Esophagus squamous epithelium (tissue), 5 donors: ENCODE measurements at regions not wholly inside any gene's neighbourhood (a gene's known extent, or its start where the extent isn't known, plus 50 kb on each side); places are given as distances from the start of the nearest gene placed in this dataset.

Source experiments
- DNase-seq: peaks from one replicate; lab custom pipeline; 2025; lab: John Stamatoyannopoulos, UW
- H3K27ac ChIP-seq, 4 donors: fragments of 200-600 bp; sonication (generic); one replicate each; pipeline ENCODE4 v1.5.1; 2016 to 2019; ENCODE audit warnings: mild to moderate bottlenecking in 1 of 4
- H3K27me3 ChIP-seq, 4 donors: fragments of 200-600 bp; sonication (generic); 1 replicate in 3 of 4; 2 replicates in 1 of 4; pipeline versions ENCODE4 v1.5.1 to v1.6.0; 2017 to 2021; ENCODE audit warnings: antibody characterized with exemption in 1 of 4
- H3K36me3 ChIP-seq, 3 donors: fragments of 200-600 bp; sonication (generic); one replicate each; pipeline ENCODE4 v1.5.1; 2016 to 2019
- H3K4me1 ChIP-seq, 3 donors: fragments of 200-600 bp; sonication (generic); one replicate each; pipeline ENCODE4 v1.5.1; 2017 to 2019
- H3K4me3 ChIP-seq, 4 donors: fragments of 200-600 bp; sonication (generic); 1 replicate in 3 of 4; 2 replicates in 1 of 4; pipeline ENCODE4 v1.5.1; 2016 to 2019; ENCODE audit warnings: mild to moderate bottlenecking in 2 of 4, moderate library complexity in 1 of 4
- H3K9me3 ChIP-seq, 3 donors: fragments of 200-600 bp; sonication (generic); one replicate each; pipeline ENCODE4 v1.5.1; 2016 to 2019
- CTCF ChIP-seq, 6 experiments: fragments of 450-650 bp in 4 of 6; fragments of 200-600 bp in 2 of 6; sonication (generic) in 2 of 6; IDR thresholded peaks; one replicate each; pipeline ENCODE4 v1.5.1; 2016 to 2019; ENCODE audit warnings: antibody characterized with exemption in 6 of 6, mild to moderate bottlenecking in 4 of 6, moderate library complexity in 4 of 6
- POLR2A ChIP-seq, 4 donors: fragments of 450-650 bp; IDR thresholded peaks; one replicate each; pipeline ENCODE4 v1.6.1; 2017; ENCODE audit warnings: antibody characterized with exemption in 4 of 4, mild to moderate bottlenecking in 4 of 4, moderate library complexity in 3 of 4
- WGBS, 2 donors: methylation state at CpG; one replicate each; pipeline ENCODE4 v1.1.5; 2018; 5-methylcytosine and 5-hydroxymethylcytosine counted together
- intact Hi-C: fragments of 100-400 bp; cut with DNase I; formaldehyde crosslinking; loops from one replicate; pipeline ENCODE4 v1.15.0; 2022
- donor health status: DM: yes; HTN: yes; CAD: no.

- no peaks in the 10 kb centered on the region for H3K4me1 ChIP-seq
- no peak overlapping the region for H3K27ac ChIP-seq
- intact Hi-C loops: no loop called here
- DNase-seq: no peak
- 95 to 96% methylated on average over 3 of the region's 3 CpGs for WGBS, 2 donors
- H3K9me3 ChIP-seq: no peaks in the 10 kb centered on the region
- no peaks in the 10 kb centered on the region for H3K36me3 ChIP-seq
- no peak overlapping the region for H3K4me3 ChIP-seq
- H3K27me3 ChIP-seq: no peaks in the 10 kb centered on the region
- TF ChIP-seq CTCF (IDR thresholded peaks at IDR 0.05): no peak
- TF ChIP-seq POLR2A (IDR thresholded peaks at IDR 0.05): no peak
Observed at GRCh38 chr2:67873916-67874315, 188.9 kb downstream of the C1D start.

DNA sequence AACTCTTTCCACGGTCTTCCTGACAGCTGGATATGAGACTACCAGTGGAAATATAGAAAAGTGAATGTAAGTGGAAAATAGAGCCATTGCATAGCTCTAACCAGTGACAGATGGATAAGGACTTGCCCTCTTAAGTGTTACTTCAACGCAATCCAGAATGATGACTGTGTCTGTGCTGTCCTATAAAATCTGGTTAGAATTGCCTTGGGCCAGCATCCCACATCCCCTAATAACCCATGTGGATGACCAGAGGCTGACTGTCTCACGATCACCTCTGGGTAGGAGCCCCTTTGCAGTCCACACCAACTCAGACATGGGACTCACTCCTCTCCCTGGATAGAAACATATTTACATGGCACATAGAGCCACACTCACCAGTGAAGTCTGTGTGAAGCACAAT, 186.6 kb downstream of the C1D start:
- no peak for TF ChIP-seq POLR2A (IDR thresholded peaks at IDR 0.05)
- TF ChIP-seq CTCF (IDR thresholded peaks at IDR 0.05): no peak
- no peak overlapping the region for H3K4me3 ChIP-seq
- no peaks in the 10 kb centered on the region for H3K27me3 ChIP-seq
- H3K27ac ChIP-seq: no peak overlapping the region
- no peaks in the 10 kb centered on the region for H3K9me3 ChIP-seq
- peaks cover 0 to 13% (median 0%) of the 10 kb centered on the region in 3 donors for H3K4me1 ChIP-seq
- no peak for DNase-seq
- WGBS, 2 donors: 79 to 86% methylated on average over 3 of the region's 3 CpGs
- no peaks in the 10 kb centered on the region for H3K36me3 ChIP-seq
- intact Hi-C loops: no loop called here

DNA sequence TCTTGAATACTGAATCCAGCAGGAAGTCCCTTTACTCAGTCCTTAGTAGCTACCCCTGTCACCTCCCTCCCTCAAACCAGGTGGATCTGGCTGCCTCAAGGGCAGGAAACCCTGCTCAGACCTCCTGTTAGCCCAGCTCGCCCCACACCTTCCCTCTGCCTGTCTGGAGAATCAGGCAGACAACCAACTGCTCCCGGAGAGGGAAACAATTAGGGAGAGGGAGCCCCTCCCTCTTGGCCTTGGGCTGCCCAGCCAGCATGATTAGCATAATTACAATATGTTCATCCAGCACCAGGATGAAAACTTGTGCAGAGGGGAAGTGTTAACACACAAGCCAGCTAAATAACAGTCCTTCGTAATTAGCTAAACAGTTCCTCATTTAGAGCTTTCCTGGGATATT, 185.5 kb downstream of the C1D start:
- intact Hi-C loops: no loop called here
- H3K27me3 ChIP-seq: no peaks in the 10 kb centered on the region
- no peak for TF ChIP-seq CTCF (IDR thresholded peaks at IDR 0.05)
- no peak for TF ChIP-seq POLR2A (IDR thresholded peaks at IDR 0.05)
- no peaks in the 10 kb centered on the region for H3K36me3 ChIP-seq
- 55% methylated on average over 3 of the region's 3 CpGs; no CpG with 5 or more reads in 1 of the 2 donors for WGBS, 2 donors
- no peak overlapping the region for H3K4me3 ChIP-seq
- no peaks in the 10 kb centered on the region for H3K9me3 ChIP-seq
- no peak overlapping the region for H3K27ac ChIP-seq
- DNase-seq: no peak
- H3K4me1 ChIP-seq: peaks cover 0 to 13% (median 0%) of the 10 kb centered on the region in 3 donors

- Histone ChIP-seq H3K4me3 (no peak overlapping the region), H3K27ac (no peak overlapping the region), H3K9me3 (no peaks in the 10 kb centered on the region), H3K36me3 (no peaks in the 10 kb centered on the region), H3K4me1 (peaks cover 0 to 18% (median 0%) of the 10 kb centered on the region in 3 donors), H3K27me3 (no peaks in the 10 kb centered on the region)
- intact Hi-C loops: no loop called here
- TF ChIP-seq POLR2A (IDR thresholded peaks at IDR 0.05) (no peak), CTCF (IDR thresholded peaks at IDR 0.05) (no peak)
- DNase-seq: no peak
- WGBS, 2 donors: 56% methylated on average over 1 of the region's 1 CpG; no CpG with 5 or more reads in 1 of the 2 donors
Observed at GRCh38 chr2:67878743-67879142, 184.1 kb downstream of the C1D start.

GRCh38 chr2:67879586-67880290, 183.1 kb downstream of the C1D start:
- intact Hi-C loops: no loop called here
- Histone ChIP-seq H3K9me3 (no peaks in the 10 kb centered on the region), H3K4me3 (no peak overlapping the region), H3K27ac (no peak overlapping the region), H3K27me3 (no peaks in the 10 kb centered on the region), H3K36me3 (no peaks in the 10 kb centered on the region), H3K4me1 (peaks cover 0 to 18% (median 0%) of the 10 kb centered on the region in 3 donors)
- TF ChIP-seq CTCF (IDR thresholded peaks at IDR 0.05) (no peak), POLR2A (IDR thresholded peaks at IDR 0.05) (no peak)
- WGBS, 2 donors: 5 to 43% methylated on average over 3 to 4 of the region's 4 CpGs
- DNase-seq: no peak
